Nephron progenitor cell (in vitro differentiated cells): ENCODE measurements at regions not wholly inside any gene's neighbourhood (a gene's known extent, or its start where the extent isn't known, plus 50 kb on each side); places are given as distances from the start of the nearest gene placed in this dataset.
"Not testable (repeated sequence)": the region's sequence is repeated elsewhere in the genome, so short reads cannot be mapped to it uniquely, and the experiment has no call there.

Experiments
- DNase-seq: peaks from one replicate; pipeline ENCODE4 v3.0.0; 2021
- H3K27ac Mint-ChIP-seq: 2 replicates; pipeline ENCODE4 v1.8.0; 2021; ENCODE audit warnings: mild to moderate bottlenecking, moderate library complexity, mixed read lengths
- H3K27me3 Mint-ChIP-seq: 2 replicates; pipeline ENCODE4 v1.8.0; 2021; ENCODE audit warnings: mild to moderate bottlenecking, low read depth, mixed read lengths; ENCODE audit not compliant: poor library complexity
- H3K36me3 Mint-ChIP-seq: 2 replicates; pipeline ENCODE4 v1.8.0; 2021; ENCODE audit warnings: low read depth, mixed read lengths
- H3K4me1 Mint-ChIP-seq: 2 replicates; pipeline ENCODE4 v1.8.0; 2021; ENCODE audit warnings: mixed read lengths
- H3K4me3 Mint-ChIP-seq: 2 replicates; pipeline ENCODE4 v1.8.0; 2021; ENCODE audit warnings: mild to moderate bottlenecking, moderate library complexity, mixed read lengths
- H3K9me3 Mint-ChIP-seq: 2 replicates; pipeline ENCODE4 v1.8.0; 2021; ENCODE audit warnings: mild to moderate bottlenecking, moderate library complexity, mixed read lengths
- TF ChIP-seq, protein P1 (sequence below): fragments of 200-600 bp; sonication (generic); IDR thresholded peaks from 2 replicates; pipeline ENCODE4 v1.5.0; 2021; ENCODE audit warnings: antibody characterized with exemption

DNA sequence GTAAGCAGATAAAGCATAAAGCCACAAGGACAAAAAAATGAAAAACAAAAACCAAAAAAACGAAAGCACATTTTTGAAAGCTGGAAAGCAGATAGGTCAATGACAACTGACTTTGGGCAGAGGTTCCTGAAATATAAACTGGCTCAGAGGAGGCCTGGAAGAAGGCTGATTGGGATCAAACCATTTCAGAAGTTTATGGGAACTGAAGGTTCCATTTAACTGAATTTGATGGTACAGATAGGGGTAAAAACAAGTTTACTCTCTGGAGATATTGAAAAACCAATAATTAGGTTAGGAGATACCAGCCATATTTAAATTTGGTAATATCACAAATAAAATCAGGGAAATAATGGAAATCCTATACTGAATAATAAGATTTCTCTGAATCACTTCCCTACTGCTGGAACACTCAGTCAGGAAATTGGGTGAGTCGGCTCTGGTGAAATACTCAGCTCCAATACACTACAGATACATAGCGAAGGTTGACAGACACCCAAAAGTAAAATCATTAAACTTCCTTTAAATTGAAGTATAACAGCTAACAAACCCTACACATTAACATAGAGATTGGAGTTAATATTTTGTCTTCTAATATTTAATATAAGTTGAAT is 1584.3 kb downstream of the STIM2 start:
- H3K4me3 Mint-ChIP-seq = no peak overlapping the region
- no peak overlapping the region for H3K27ac Mint-ChIP-seq
- no peak for DNase-seq
- TF ChIP-seq, protein P1, sequence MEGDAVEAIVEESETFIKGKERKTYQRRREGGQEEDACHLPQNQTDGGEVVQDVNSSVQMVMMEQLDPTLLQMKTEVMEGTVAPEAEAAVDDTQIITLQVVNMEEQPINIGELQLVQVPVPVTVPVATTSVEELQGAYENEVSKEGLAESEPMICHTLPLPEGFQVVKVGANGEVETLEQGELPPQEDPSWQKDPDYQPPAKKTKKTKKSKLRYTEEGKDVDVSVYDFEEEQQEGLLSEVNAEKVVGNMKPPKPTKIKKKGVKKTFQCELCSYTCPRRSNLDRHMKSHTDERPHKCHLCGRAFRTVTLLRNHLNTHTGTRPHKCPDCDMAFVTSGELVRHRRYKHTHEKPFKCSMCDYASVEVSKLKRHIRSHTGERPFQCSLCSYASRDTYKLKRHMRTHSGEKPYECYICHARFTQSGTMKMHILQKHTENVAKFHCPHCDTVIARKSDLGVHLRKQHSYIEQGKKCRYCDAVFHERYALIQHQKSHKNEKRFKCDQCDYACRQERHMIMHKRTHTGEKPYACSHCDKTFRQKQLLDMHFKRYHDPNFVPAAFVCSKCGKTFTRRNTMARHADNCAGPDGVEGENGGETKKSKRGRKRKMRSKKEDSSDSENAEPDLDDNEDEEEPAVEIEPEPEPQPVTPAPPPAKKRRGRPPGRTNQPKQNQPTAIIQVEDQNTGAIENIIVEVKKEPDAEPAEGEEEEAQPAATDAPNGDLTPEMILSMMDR = no peak
- H3K27me3 Mint-ChIP-seq = no peaks in the 10 kb centered on the region
- no peaks in the 10 kb centered on the region for H3K9me3 Mint-ChIP-seq
- H3K4me1 Mint-ChIP-seq = no peaks in the 10 kb centered on the region
- H3K36me3 Mint-ChIP-seq = no peaks in the 10 kb centered on the region

DNA sequence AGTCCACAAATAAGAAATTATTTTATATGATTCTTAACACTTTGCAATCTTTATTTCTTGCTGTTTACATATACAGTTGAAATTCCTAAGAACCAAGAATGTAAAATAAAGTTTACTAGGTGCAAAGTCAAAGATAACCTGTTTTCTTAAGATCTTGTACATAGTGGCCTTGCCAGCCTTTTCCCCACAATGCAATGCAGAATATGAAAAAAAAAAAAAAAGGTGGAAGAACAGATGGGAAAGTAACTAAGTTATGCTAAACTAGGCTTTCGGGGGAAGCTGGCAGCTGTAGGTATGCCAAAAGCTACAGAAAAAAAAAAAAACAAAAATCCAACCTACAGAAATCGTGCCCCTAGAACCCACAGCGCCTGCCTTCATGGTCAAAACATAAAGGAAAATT is 1588.4 kb downstream of the STIM2 start:
- no peaks in the 10 kb centered on the region for H3K4me1 Mint-ChIP-seq
- DNase-seq = no peak
- TF ChIP-seq, protein P1 = no peak
- no peaks in the 10 kb centered on the region for H3K36me3 Mint-ChIP-seq
- H3K27ac Mint-ChIP-seq = no peak overlapping the region
- no peaks in the 10 kb centered on the region for H3K9me3 Mint-ChIP-seq
- peaks cover 3% of the 10 kb centered on the region for H3K27me3 Mint-ChIP-seq
- H3K4me3 Mint-ChIP-seq = no peak overlapping the region

DNA sequence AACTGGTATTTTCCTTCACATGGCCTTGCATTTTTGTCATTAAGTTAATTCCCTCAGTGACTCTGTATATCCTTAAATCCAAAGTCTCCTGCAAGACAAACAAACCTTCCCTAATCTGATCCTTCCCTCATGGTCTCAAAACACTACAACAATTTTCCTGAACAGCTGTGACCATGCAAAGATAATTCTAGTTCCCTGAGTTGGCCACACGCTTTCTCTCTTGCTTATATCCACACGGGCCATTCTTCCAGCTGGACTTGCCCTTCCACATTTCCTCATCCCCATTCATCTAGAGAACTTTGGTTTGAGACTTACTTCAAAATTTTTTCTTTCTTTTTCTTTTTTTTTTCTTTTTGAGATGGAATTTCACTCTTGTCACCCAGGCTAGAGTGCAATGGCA is 1590.7 kb downstream of the STIM2 start:
- no peak for DNase-seq
- H3K4me3 Mint-ChIP-seq = no peak overlapping the region
- TF ChIP-seq, protein P1 = no peak
- H3K36me3 Mint-ChIP-seq = no peaks in the 10 kb centered on the region
- peaks cover 6% of the 10 kb centered on the region for H3K9me3 Mint-ChIP-seq
- H3K27ac Mint-ChIP-seq = no peak overlapping the region
- peaks cover 3% of the 10 kb centered on the region for H3K27me3 Mint-ChIP-seq
- H3K4me1 Mint-ChIP-seq = no peaks in the 10 kb centered on the region

DNA sequence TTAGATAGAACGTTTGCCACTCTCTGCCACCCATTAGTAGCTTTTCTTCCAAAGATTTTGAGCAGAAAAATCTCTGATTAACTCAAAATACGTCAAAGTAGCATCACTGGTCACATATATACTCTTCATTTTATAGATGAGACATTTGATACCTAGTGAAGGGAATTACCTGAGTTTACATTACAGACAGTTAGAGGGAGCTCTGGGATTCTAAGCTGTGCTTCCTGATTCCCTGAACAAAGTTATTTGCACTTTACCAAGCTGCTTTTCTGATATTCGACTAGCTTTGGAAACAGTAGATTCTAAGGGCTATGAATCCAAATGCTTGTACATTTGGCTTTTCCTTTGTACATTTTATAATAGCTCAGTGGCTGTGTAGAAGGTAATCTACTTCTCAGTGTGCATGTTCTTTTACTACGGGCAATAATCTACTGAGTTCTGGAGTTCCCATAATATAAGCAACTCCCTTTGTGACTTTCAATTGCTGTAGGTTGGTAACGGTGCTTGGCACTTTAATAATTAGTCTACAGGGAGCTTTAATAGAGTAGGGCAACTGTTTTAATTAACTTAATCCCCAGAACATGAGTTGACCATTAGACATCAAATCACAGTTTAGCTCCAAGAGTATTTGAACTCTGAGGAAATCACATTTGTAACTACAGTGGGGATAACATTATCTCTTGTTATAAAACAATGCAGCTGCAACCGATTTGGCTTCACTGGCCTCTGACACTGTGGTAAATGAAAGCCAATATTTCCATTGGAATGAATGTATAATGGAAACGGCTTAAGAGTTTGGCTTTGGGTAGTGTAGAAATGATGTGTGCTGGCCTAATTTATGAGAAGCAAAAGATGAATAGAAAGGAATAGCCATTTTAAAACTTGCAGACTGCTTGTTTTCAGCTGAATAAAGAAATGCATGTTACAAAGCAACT is 1602.4 kb downstream of the STIM2 start:
- no peak for DNase-seq
- Mint-ChIP-seq H3K27me3 (no peaks in the 10 kb centered on the region), H3K36me3 (no peaks in the 10 kb centered on the region), H3K27ac (no peak overlapping the region), H3K9me3 (no peaks in the 10 kb centered on the region), H3K4me1 (no peaks in the 10 kb centered on the region), H3K4me3 (no peak overlapping the region)
- TF ChIP-seq, protein P1 = no peak

DNA sequence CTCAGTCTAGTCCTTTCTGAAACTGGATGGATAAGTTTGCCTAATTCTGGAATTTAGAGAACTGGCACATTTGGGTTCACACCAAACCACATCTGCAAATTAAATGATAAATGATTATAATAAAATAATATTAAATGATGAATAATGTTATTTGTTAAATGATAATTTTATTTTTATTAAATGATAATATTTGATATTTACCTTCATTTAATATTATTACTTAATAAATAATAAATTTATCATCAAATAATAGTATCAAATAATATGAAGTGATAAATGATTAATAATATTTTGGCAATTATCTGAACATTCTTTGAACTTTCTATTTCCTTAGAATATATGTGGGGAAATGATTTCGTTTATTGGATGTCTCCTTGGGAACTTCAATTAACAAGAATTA is 1604.2 kb downstream of the STIM2 start:
- no peak for DNase-seq
- H3K9me3 Mint-ChIP-seq = no peaks in the 10 kb centered on the region
- no peaks in the 10 kb centered on the region for H3K36me3 Mint-ChIP-seq
- H3K4me3 Mint-ChIP-seq = no peak overlapping the region
- H3K27me3 Mint-ChIP-seq = no peaks in the 10 kb centered on the region
- no peak overlapping the region for H3K27ac Mint-ChIP-seq
- H3K4me1 Mint-ChIP-seq = no peaks in the 10 kb centered on the region
- TF ChIP-seq, protein P1 = no peak

DNA sequence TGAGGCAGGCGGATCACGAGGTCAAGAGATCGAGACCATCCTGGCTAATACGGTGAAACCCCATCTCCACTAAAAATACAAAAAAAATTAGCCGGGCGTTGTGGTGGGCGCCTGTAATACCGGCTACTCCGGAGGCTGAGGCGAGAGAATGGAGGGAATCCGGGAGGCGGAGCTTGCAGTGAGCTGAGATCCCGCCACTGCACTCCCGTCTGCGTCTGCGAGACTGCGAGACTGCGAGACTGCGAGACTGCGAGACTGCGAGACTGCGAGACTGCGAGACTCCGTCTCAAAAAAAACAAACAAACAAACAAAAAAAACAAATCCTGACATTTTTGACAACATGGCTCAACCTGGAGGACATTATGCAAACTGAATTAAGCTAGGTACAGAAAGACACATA is 1606.2 kb downstream of the STIM2 start:
- H3K4me3 Mint-ChIP-seq, H3K27me3 Mint-ChIP-seq, H3K4me1 Mint-ChIP-seq, H3K27ac Mint-ChIP-seq, H3K9me3 Mint-ChIP-seq, DNase-seq, H3K36me3 Mint-ChIP-seq: not testable (repeated sequence)
